ENCODE measurements at regions not wholly inside any gene's neighbourhood (a gene's known extent, or its start where the extent isn't known, plus 50 kb on each side); places are given as distances from the start of the nearest gene placed in this dataset.

DNA sequence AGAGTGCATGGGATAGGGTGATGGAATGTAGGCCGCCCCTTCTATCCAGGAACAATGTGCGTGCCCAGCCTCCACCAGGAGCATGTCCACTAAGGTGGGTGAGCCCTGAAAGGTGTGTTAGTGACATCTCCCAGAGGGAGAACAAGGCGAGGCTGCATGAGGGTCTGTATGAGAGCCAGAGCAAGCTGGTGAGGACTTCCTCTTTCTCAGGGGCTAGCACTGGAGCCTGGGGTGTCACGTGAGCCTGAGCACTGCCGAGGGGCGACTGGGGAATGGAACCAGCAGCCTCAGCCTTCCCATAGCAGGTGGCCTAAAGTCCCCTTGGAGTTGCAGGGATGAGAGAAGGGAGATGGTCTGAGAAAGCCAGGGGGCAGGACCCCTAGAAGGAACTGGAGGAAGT lies 156.3 kb upstream of the COBL start:
- TF ChIP-seq, protein P1, sequence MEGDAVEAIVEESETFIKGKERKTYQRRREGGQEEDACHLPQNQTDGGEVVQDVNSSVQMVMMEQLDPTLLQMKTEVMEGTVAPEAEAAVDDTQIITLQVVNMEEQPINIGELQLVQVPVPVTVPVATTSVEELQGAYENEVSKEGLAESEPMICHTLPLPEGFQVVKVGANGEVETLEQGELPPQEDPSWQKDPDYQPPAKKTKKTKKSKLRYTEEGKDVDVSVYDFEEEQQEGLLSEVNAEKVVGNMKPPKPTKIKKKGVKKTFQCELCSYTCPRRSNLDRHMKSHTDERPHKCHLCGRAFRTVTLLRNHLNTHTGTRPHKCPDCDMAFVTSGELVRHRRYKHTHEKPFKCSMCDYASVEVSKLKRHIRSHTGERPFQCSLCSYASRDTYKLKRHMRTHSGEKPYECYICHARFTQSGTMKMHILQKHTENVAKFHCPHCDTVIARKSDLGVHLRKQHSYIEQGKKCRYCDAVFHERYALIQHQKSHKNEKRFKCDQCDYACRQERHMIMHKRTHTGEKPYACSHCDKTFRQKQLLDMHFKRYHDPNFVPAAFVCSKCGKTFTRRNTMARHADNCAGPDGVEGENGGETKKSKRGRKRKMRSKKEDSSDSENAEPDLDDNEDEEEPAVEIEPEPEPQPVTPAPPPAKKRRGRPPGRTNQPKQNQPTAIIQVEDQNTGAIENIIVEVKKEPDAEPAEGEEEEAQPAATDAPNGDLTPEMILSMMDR (IDR thresholded peaks at IDR 0.05; ENCODE audit: low read length, missing control alignments) = no peak
- DNase-seq (ENCODE audit: low read depth) = no peak
- H3K4me3 ChIP-seq (replicated peaks; ENCODE audit: low read depth, low read length) = no peak overlapping the region

DNA sequence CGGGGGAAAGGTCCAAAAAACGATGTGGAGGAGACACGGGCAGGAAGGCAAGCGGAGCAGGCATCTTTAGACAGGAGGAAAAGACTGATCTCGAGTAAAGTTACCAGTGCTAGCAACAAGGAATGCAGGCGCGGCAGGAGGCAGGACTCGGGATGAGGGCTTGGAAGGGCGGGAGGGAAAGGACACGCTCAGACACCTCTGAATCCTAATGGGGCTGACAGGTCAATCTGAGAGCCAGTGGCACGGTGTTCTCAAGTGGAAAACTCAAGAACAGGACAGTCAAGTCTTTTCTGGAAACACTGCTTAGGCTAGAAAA lies 155.3 kb upstream of the COBL start:
- DNase-seq (ENCODE audit: low read depth) = no peak
- TF ChIP-seq, protein P1 (IDR thresholded peaks at IDR 0.05; ENCODE audit: low read length, missing control alignments) = no peak
- no peak overlapping the region for H3K4me3 ChIP-seq (replicated peaks; ENCODE audit: low read depth, low read length)

GRCh38 chr7:51471210-51471980 lies 154.8 kb upstream of the COBL start:
- DNase-seq (ENCODE audit: low read depth) = no peak
- TF ChIP-seq, protein P1 (IDR thresholded peaks at IDR 0.05; ENCODE audit: low read length, missing control alignments) = no peak
- H3K4me3 ChIP-seq (replicated peaks; ENCODE audit: low read depth, low read length) = no peak overlapping the region

- TF ChIP-seq, protein P1 (IDR thresholded peaks at IDR 0.05; ENCODE audit: low read length, missing control alignments) = no peak
- DNase-seq (ENCODE audit: low read depth) = no peak
- H3K4me3 ChIP-seq (replicated peaks; ENCODE audit: low read depth, low read length) = no peak overlapping the region
These were observed 150.9 kb upstream of the COBL start for GRCh38 chr7:51467384-51468017.

DNA sequence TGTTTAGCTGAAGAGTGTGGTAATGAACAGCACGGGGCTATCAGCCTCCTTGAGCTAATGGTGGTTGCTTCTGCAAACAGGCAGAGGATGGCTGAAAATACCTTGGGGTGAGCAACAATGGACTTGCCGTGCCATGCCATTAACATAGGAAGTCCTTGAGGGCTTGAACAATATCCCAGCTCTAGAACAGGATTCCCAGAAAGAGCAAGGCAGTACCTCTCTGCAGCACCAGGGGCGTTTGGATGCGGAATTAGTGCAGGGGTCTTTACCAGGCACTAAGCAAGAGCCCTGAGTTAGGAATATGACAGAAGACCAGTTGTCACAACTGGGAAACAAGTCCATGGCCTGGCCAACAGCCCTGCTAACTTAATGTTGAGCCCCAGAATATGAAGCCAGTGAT lies 143.2 kb upstream of the COBL start:
- no peak for DNase-seq (ENCODE audit: low read depth)
- no peak overlapping the region for H3K4me3 ChIP-seq (replicated peaks; ENCODE audit: low read depth, low read length)
- TF ChIP-seq, protein P1 (IDR thresholded peaks at IDR 0.05; ENCODE audit: low read length, missing control alignments) = no peak

GRCh38 chr7:51458693-51459092 lies 142.1 kb upstream of the COBL start:
- no peak overlapping the region for H3K4me3 ChIP-seq (replicated peaks; ENCODE audit: low read depth, low read length)
- TF ChIP-seq, protein P1 (IDR thresholded peaks at IDR 0.05; ENCODE audit: low read length, missing control alignments) = no peak
- DNase-seq (ENCODE audit: low read depth) = no peak

DNA sequence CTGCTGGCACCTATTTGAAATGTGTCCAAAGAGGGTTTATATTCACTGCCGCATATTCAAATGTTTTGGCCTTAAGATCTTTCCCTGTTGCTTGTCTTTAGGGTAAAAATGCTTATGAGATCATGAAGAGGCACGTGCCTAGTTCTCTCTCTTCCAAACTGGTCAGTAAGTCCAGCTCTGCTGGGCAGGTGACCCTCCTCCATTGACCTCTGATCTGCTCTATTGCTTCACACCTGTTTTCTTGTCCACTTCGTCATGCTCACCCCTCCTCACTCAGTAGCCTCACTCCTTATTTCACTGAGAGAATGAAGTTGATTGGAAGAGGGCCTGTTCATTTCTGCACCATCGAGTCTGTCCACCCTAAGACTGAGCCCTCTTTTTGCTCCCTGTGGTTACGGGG lies 140.5 kb upstream of the COBL start:
- no peak overlapping the region for H3K4me3 ChIP-seq (replicated peaks; ENCODE audit: low read depth, low read length)
- DNase-seq (ENCODE audit: low read depth) = no peak
- TF ChIP-seq, protein P1 (IDR thresholded peaks at IDR 0.05; ENCODE audit: low read length, missing control alignments) = no peak
